ENCODE measurements at regions not wholly inside any gene's neighbourhood (a gene's known extent, or its start where the extent isn't known, plus 50 kb on each side); places are given as distances from the start of the nearest gene placed in this dataset.

DNA sequence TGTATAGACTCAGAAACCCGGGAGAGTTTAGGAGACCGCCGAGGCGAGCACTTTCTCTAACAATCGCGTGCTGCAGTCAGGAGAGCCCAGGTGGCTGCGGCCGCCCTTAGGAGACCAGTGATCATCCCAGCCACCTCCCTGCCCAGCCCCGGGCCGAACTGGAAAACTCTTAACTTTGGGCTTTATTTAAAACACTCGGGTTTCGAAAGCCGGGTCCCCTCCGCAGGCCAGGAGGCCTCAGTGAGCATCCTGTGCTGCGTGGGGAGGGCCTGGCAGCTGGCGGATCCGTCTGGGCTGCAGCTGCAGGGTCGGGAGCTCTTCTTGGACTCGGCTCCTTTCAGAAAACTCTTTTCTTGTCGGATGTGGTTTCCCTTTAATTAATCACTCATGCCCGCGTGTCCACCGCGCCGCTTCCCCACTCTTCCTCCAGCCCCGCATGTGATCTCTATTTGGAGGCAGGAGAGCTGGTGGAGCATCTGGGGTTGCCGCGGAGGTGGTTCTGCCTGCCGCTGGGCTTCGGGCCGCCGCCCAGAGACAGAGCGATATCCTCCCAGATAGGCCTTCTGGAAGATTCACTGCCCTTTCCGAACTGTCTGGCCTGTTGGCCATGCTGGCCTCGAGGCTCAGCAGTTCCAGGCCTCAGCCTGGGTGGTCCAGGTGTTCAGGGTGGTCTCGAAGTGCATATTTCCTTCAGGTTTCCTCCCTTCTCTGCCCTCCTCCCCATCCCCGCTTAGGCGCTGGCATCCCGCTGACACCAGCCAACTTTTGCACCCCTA lies 59.5 kb downstream of the TMEM174 start:
- peak; percentile 9 for DNase-seq
- Mint-ChIP-seq H3K4me3 (peak overlapping the region; percentile 47), H3K4me1 (peaks cover 24% of the 10 kb centered on the region), H3K36me3 (no peaks in the 10 kb centered on the region), H3K9me3 (no peaks in the 10 kb centered on the region), H3K27me3 (peaks cover 93% of the 10 kb centered on the region), H3K27ac (no peak overlapping the region)

- no peak overlapping the region for H3K27ac Mint-ChIP-seq
- H3K36me3 Mint-ChIP-seq = no peaks in the 10 kb centered on the region
- H3K4me3 Mint-ChIP-seq = no peak overlapping the region
- H3K4me1 Mint-ChIP-seq = peaks cover 24% of the 10 kb centered on the region
- H3K9me3 Mint-ChIP-seq = no peaks in the 10 kb centered on the region
- DNase-seq = no peak
- peaks cover 94% of the 10 kb centered on the region for H3K27me3 Mint-ChIP-seq
Measured at GRCh38 chr5:73231246-73231778, 58.3 kb downstream of the TMEM174 start.

- Mint-ChIP-seq H3K27me3 (peaks cover 93% of the 10 kb centered on the region), H3K27ac (no peak overlapping the region)
Measured at GRCh38 chr5:73230264-73231245, 57.6 kb downstream of the TMEM174 start.

GRCh38 chr5:73229271-73229670 lies 56.3 kb downstream of the TMEM174 start:
- Mint-ChIP-seq H3K9me3 (no peaks in the 10 kb centered on the region), H3K4me3 (no peak overlapping the region), H3K27me3 (peaks cover 89% of the 10 kb centered on the region), H3K27ac (no peak overlapping the region), H3K4me1 (peaks cover 24% of the 10 kb centered on the region), H3K36me3 (no peaks in the 10 kb centered on the region)
- no peak for DNase-seq

More at GRCh38 chr5:73230264-73231245, 57.6 kb downstream of the TMEM174 start:
- H3K9me3 Mint-ChIP-seq = no peaks in the 10 kb centered on the region
- no peaks in the 10 kb centered on the region for H3K36me3 Mint-ChIP-seq
- H3K4me3 Mint-ChIP-seq = no peak overlapping the region
- DNase-seq = no peak
- H3K4me1 Mint-ChIP-seq = peaks cover 24% of the 10 kb centered on the region

- no peak for DNase-seq
- Mint-ChIP-seq H3K36me3 (no peaks in the 10 kb centered on the region), H3K27me3 (peaks cover 92% of the 10 kb centered on the region), H3K9me3 (no peaks in the 10 kb centered on the region), H3K4me1 (peaks cover 22% of the 10 kb centered on the region), H3K27ac (no peak overlapping the region), H3K4me3 (no peak overlapping the region)
Measured at GRCh38 chr5:73228052-73228451, 55.1 kb downstream of the TMEM174 start.

All from activated naive CD8-positive, alpha-beta T cell treated with anti-CD3 and anti-CD28 coated beads for 36 hours (primary cell).